Astrocyte (in vitro differentiated cells and primary cell): ENCODE measurements at regions not wholly inside any gene's neighbourhood (a gene's known extent, or its start where the extent isn't known, plus 50 kb on each side); places are given as distances from the start of the nearest gene placed in this dataset.
"Not testable (repeated sequence)": the region's sequence is repeated elsewhere in the genome, so short reads cannot be mapped to it uniquely, and the experiment has no call there.

Experiments used
- EZH2 ChIP-seq: IDR thresholded peaks from 2 replicates; pipeline ENCODE4 v1.6.1; 2012; ENCODE audit warnings: mild to moderate bottlenecking, low read length, inconsistent platforms; ENCODE audit not compliant: insufficient read depth
- TF ChIP-seq, protein P1 (sequence below): IDR thresholded peaks from 2 replicates; pipeline ENCODE4 v1.5.1; 2011; ENCODE audit warnings: low read depth, mild to moderate bottlenecking, inconsistent platforms, low read length, moderate library complexity; ENCODE audit not compliant: insufficient read depth

- TF ChIP-seq, protein P1, sequence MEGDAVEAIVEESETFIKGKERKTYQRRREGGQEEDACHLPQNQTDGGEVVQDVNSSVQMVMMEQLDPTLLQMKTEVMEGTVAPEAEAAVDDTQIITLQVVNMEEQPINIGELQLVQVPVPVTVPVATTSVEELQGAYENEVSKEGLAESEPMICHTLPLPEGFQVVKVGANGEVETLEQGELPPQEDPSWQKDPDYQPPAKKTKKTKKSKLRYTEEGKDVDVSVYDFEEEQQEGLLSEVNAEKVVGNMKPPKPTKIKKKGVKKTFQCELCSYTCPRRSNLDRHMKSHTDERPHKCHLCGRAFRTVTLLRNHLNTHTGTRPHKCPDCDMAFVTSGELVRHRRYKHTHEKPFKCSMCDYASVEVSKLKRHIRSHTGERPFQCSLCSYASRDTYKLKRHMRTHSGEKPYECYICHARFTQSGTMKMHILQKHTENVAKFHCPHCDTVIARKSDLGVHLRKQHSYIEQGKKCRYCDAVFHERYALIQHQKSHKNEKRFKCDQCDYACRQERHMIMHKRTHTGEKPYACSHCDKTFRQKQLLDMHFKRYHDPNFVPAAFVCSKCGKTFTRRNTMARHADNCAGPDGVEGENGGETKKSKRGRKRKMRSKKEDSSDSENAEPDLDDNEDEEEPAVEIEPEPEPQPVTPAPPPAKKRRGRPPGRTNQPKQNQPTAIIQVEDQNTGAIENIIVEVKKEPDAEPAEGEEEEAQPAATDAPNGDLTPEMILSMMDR, result not testable (repeated sequence)
- not testable (repeated sequence) for TF ChIP-seq EZH2
Measured at GRCh38 chr2:131633827-131634695, 106.4 kb downstream of the CCDC74A start.
